ENCODE measurements at regions not wholly inside any gene's neighbourhood (a gene's known extent, or its start where the extent isn't known, plus 50 kb on each side); places are given as distances from the start of the nearest gene placed in this dataset.
A peak's percentile ranks its signal among the peaks of the same experiment; 100 is the strongest.

DNA sequence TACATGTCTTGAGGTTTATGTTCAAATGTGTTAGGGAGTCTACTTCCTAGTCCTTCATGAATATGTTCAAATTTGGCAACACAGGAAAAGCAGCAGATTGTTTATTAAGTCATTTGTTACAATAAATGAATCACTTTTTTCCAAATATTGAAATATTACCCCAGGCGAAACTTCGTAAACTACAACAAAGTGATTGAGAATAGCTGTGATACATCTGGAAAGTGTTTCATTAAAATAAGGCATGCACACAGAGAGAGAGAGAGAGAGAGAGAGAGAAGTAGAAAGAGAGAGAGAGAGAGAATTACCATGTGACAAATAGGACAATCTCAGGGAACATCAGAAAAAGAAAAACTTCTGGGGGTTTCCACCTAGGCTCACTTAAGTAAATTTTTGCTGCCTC is 363.1 kb upstream of the PTCHD4 start:
- Histone ChIP-seq H2AFZ (ENCODE audit: low read length) (no peak overlapping the region), H3K36me3 (replicated peaks in 1 of 2; ENCODE audit: control insufficient read depth in 1 of 2, insufficient read depth in 2 of 2, low read length in 2 of 2) (no peaks in the 10 kb centered on the region), H3K9ac (ENCODE audit: insufficient read depth, low read depth, low read length) (no peak overlapping the region), H3K4me3 (replicated peaks in 1 of 3; ENCODE audit: insufficient read depth in 1 of 3, low read depth in 2 of 3, low read length in 3 of 3) (no peak overlapping the region), H3K79me2 (ENCODE audit: insufficient read depth, low read length) (no peaks in the 10 kb centered on the region), H4K20me1 (ENCODE audit: insufficient read depth, low read length) (no peaks in the 10 kb centered on the region), H3K27ac (ENCODE audit: extremely low read length, insufficient read depth, low read length) (no peak overlapping the region), H3K9me3 (ENCODE audit: low read length) (no peaks in the 10 kb centered on the region), H3K4me1 (ENCODE audit: insufficient read depth, low read length) (no peaks in the 10 kb centered on the region), H3K4me2 (ENCODE audit: low read depth, low read length) (no peak overlapping the region), H3K27me3 (ENCODE audit: control insufficient read depth in 1 of 2, insufficient read depth in 2 of 2, low read length in 2 of 2) (no peaks in the 10 kb centered on the region)
- BruUV-seq (replicated peaks) = no TSS peak
- intact Hi-C loops (cut with micrococcal nuclease; ENCODE audit: unreplicated experiment) = loop anchor here (10.0 kb wide), 1 partner anchor 389 kb away; no protein-coding TSS in a partner anchor
- 31% methylated on average over 2 of the region's 2 CpGs for WGBS (ENCODE audit: low lambda C conversion rate)
- POLR2A ChIA-PET = no interaction called here
- TF ChIP-seq DNMT3B (CRISPR knock-in tag; conservative IDR thresholded peaks at IDR 0.05) (no peak), CREM (IDR thresholded peaks at IDR 0.05) (no peak), CREM (CRISPR knock-in tag; IDR thresholded peaks at IDR 0.05) (no peak)
- TF ChIP-seq, protein P1, sequence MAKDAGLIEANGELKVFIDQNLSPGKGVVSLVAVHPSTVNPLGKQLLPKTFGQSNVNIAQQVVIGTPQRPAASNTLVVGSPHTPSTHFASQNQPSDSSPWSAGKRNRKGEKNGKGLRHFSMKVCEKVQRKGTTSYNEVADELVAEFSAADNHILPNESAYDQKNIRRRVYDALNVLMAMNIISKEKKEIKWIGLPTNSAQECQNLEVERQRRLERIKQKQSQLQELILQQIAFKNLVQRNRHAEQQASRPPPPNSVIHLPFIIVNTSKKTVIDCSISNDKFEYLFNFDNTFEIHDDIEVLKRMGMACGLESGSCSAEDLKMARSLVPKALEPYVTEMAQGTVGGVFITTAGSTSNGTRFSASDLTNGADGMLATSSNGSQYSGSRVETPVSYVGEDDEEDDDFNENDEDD (CRISPR knock-in tag; IDR thresholded peaks at IDR 0.05; ENCODE audit: borderline replicate concordance) = no peak
- in situ Hi-C loops (cut with HindIII; ENCODE audit: extremely low pct_ligation_motif_present, low pct_unique_long_range_greater_than_20kb) = no loop called here
- FAIRE-seq = no peak
- CTCF ChIA-PET (ENCODE audit: low intra/inter-chr PET ratio, low total read pairs) = no interaction called here
- no peak for DNase-seq (ENCODE audit: low spot score)
- no peak for ATAC-seq

DNA sequence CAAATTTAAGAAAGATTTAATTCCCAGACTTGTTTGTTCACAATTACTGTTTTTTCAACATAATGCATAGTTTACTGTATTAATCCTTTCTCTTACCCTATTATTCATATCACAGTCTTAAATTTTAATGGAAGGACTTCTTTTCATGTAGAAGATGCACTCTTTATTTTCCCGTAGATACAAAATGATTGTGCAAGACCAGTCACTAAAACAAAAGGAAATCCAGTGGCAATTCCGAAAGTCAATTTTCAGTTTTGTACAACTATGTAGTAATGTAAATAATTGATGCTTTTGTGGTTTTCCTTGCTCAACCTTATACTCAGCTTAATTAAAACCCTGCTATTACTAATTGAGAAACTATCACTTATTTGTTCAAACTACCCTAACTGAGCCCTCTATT is 361.5 kb upstream of the PTCHD4 start:
- ATAC-seq = no peak
- Histone ChIP-seq H3K9ac (ENCODE audit: insufficient read depth, low read depth, low read length) (no peak overlapping the region), H3K36me3 (replicated peaks in 1 of 2; ENCODE audit: control insufficient read depth in 1 of 2, insufficient read depth in 2 of 2, low read length in 2 of 2) (no peaks in the 10 kb centered on the region), H3K4me3 (replicated peaks in 1 of 3; ENCODE audit: insufficient read depth in 1 of 3, low read depth in 2 of 3, low read length in 3 of 3) (no peak overlapping the region), H3K9me3 (ENCODE audit: low read length) (no peaks in the 10 kb centered on the region), H2AFZ (ENCODE audit: low read length) (no peak overlapping the region), H3K27ac (ENCODE audit: extremely low read length, insufficient read depth, low read length) (no peak overlapping the region), H3K79me2 (ENCODE audit: insufficient read depth, low read length) (no peaks in the 10 kb centered on the region), H3K27me3 (ENCODE audit: control insufficient read depth in 1 of 2, insufficient read depth in 2 of 2, low read length in 2 of 2) (no peaks in the 10 kb centered on the region), H3K4me2 (ENCODE audit: low read depth, low read length) (no peak overlapping the region), H4K20me1 (ENCODE audit: insufficient read depth, low read length) (no peaks in the 10 kb centered on the region), H3K4me1 (ENCODE audit: insufficient read depth, low read length) (no peaks in the 10 kb centered on the region)
- CTCF ChIA-PET (ENCODE audit: low intra/inter-chr PET ratio, low total read pairs) = no interaction called here
- no peak for FAIRE-seq
- POLR2A ChIA-PET = no interaction called here
- in situ Hi-C loops (cut with HindIII; ENCODE audit: extremely low pct_ligation_motif_present, low pct_unique_long_range_greater_than_20kb) = no loop called here
- no TSS peak for BruUV-seq (replicated peaks)
- no peak for DNase-seq (ENCODE audit: low spot score)
- WGBS (ENCODE audit: low lambda C conversion rate) = 3% methylated on average over 2 of the region's 2 CpGs
- TF ChIP-seq ETV5 (CRISPR knock-in tag; IDR thresholded peaks at IDR 0.05; ENCODE audit: borderline replicate concordance) (no peak), ZNF720 (CRISPR knock-in tag; IDR thresholded peaks at IDR 0.05) (no peak), ZC3H4 (CRISPR knock-in tag; IDR thresholded peaks at IDR 0.05; ENCODE audit: borderline replicate concordance) (no peak), CEBPB (IDR thresholded peaks at IDR 0.05; ENCODE audit: borderline replicate concordance, low read depth, low read length) (peak; percentile 51), PPARG (CRISPR knock-in tag; conservative IDR thresholded peaks at IDR 0.05) (no peak)
- intact Hi-C loops (cut with micrococcal nuclease; ENCODE audit: unreplicated experiment) = loop anchor here (10.0 kb wide), 1 partner anchor 388 kb away; no protein-coding TSS in a partner anchor
